ENCODE measurements at regions not wholly inside any gene's neighbourhood (a gene's known extent, or its start where the extent isn't known, plus 50 kb on each side); places are given as distances from the start of the nearest gene placed in this dataset.

DNA sequence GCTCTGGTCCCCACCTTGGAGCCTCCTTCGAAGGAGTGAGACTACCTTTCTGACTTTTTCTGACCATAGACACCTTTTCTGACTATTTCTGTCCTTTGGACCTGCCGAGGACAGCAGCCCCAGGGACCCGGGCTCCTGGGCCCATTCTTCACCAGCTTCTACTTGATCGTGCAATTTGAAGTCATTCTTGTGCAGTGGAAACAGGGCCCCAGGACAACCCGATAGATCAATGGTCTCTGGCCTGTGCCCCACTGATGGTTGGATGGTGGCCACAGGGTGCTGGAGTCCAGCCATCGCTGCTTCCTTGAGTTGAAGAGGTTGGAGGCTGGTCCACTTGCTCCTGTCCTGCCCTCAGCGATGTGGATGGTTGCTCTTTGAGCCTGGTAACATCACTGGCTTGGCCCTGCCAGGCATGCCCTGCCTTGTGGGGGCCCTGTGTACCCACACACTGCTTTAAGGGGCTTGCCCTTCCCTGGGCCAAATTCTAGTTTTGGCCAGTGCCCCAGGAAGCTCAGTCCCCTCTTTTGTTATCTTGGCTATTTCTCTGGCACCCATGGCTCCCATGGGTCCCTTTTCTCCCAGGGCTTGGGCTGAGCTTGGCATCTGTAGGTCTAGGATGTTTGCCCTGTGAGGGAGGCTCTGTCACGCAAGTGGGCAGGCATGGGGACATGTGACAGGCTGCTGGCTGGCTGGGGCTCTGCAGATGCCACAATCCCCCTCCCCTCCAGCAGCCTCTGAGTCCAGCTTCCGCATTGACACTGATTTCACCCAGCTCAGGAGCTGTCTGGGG is 375.6 kb upstream of the NUPR2 start:
- no peak for TF ChIP-seq CTCF (IDR thresholded peaks at IDR 0.05)
- TF ChIP-seq POLR2AphosphoS5 (IDR thresholded peaks at IDR 0.05): no peak
